Thyroid gland (tissue), 4 donors: ENCODE measurements at regions not wholly inside any gene's neighbourhood (a gene's known extent, or its start where the extent isn't known, plus 50 kb on each side); places are given as distances from the start of the nearest gene placed in this dataset.

Experiments used
- CTCF ChIP-seq, 6 experiments: fragments of 200-600 bp in 3 of 6; fragments of 450-650 bp in 3 of 6; sonication (generic) in 3 of 6; IDR thresholded peaks; one replicate each; pipeline ENCODE4 v1.5.1; 2016 to 2019; ENCODE audit warnings: antibody characterized with exemption in 6 of 6, mild to moderate bottlenecking in 2 of 6, inconsistent platforms in 1 of 6, moderate library complexity in 1 of 6
- POLR2A ChIP-seq, 2 donors: fragments of 450-650 bp; IDR thresholded peaks; one replicate each; pipeline ENCODE4 v1.6.1; 2017; ENCODE audit warnings: antibody characterized with exemption in 2 of 2, mild to moderate bottlenecking in 2 of 2, moderate library complexity in 1 of 2

- no peak for TF ChIP-seq CTCF (IDR thresholded peaks at IDR 0.05)
- no peak for TF ChIP-seq POLR2A (IDR thresholded peaks at IDR 0.05)
These were observed 170.1 kb downstream of the PAH start for GRCh38 chr12:102746963-102747362.
